ENCODE measurements at regions not wholly inside any gene's neighbourhood (a gene's known extent, or its start where the extent isn't known, plus 50 kb on each side); places are given as distances from the start of the nearest gene placed in this dataset.

DNA sequence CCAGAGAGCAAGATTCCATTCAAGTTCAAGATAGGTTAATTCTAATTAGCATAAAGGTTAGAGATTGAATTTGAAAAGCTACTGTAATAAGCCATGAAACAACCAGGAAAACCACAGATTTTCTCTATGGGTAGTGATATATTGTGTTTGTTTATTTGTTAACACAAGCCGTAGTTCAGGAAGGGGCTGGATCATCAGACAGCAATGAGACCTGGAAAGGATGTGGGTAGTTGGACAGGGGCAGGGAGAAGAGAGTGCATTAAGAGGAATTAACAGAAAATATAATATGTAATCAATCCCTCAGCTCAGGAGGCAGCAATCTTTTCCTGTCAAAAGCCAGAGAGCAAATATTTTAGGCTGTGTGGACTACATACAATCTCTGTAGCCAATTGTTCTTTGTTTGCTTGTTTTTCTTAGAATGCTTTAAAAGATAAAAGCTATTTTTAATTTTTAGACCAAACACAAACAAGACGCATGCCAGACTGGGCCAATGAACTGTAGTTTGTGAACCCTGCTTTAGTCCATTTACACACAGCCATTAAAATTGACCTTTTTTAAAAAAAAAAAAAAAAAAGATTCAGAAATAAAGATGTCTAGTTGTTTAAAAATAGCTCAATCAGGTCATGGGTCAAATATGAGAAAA is 398.7 kb upstream of the MARCKS start:
- H3K36me3 ChIP-seq (ENCODE audit: control insufficient read depth in 2 of 2, extremely low read depth in 1 of 2, insufficient read depth in 2 of 2, low read length in 2 of 2) = no peaks in the 10 kb centered on the region
- peak; percentile 62 for FAIRE-seq
- H3K27ac ChIP-seq (ENCODE audit: insufficient read depth, low read depth, low read length) = peak overlapping the region; percentile 35
- CTCF ChIA-PET = interaction anchor here (0.7 to 1.3 kb wide), 5 partner anchors 9 to 397 kb away, joined by 3 read pairs; no protein-coding TSS in a partner anchor
- POLR2A ChIA-PET = no interaction called here
- H3K4me1 ChIP-seq (ENCODE audit: control insufficient read depth, extremely low read depth, insufficient read depth, low read length) = peaks cover 22% of the 10 kb centered on the region
- H3K9me3 ChIP-seq (replicated peaks; ENCODE audit: control insufficient read depth, insufficient read depth, low read length) = no peaks in the 10 kb centered on the region
- H3K4me2 ChIP-seq (ENCODE audit: insufficient read depth, low read length) = peak overlapping the region; percentile 75
- H3K9ac ChIP-seq (replicated peaks; ENCODE audit: extremely low read depth, insufficient read depth, low read length) = no peak overlapping the region
- intact Hi-C loops (cut with micrococcal nuclease) = loop anchor here (1.0 kb wide), 1 partner anchor 38 kb away; no protein-coding TSS in a partner anchor
- BruUV-seq (replicated peaks) = no TSS peak
- H4K20me1 ChIP-seq (replicated peaks; ENCODE audit: control insufficient read depth, extremely low read depth, insufficient read depth, low read length) = no peaks in the 10 kb centered on the region
- H3K27me3 ChIP-seq (ENCODE audit: control insufficient read depth in 2 of 2, insufficient read depth in 2 of 2, low read length in 2 of 2) = no peaks in the 10 kb centered on the region
- DNase-seq (ENCODE audit: low read depth, low spot score) = peak; percentile 54
- TF ChIP-seq FOS (IDR thresholded peaks at IDR 0.05; ENCODE audit: borderline replicate concordance, insufficient read depth, low read length) = peak; percentile 9
- no peak for TF ChIP-seq EZH2 (IDR thresholded peaks at IDR 0.05; ENCODE audit: borderline replicate concordance, low read depth, low read length, severe bottlenecking)
- TF ChIP-seq, protein P1, sequence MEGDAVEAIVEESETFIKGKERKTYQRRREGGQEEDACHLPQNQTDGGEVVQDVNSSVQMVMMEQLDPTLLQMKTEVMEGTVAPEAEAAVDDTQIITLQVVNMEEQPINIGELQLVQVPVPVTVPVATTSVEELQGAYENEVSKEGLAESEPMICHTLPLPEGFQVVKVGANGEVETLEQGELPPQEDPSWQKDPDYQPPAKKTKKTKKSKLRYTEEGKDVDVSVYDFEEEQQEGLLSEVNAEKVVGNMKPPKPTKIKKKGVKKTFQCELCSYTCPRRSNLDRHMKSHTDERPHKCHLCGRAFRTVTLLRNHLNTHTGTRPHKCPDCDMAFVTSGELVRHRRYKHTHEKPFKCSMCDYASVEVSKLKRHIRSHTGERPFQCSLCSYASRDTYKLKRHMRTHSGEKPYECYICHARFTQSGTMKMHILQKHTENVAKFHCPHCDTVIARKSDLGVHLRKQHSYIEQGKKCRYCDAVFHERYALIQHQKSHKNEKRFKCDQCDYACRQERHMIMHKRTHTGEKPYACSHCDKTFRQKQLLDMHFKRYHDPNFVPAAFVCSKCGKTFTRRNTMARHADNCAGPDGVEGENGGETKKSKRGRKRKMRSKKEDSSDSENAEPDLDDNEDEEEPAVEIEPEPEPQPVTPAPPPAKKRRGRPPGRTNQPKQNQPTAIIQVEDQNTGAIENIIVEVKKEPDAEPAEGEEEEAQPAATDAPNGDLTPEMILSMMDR (IDR thresholded peaks at IDR 0.05; ENCODE audit: extremely low read depth in 1 of 2, insufficient read depth in 1 of 2, low read depth in 1 of 2, low read length in 2 of 2) = no peak
- H3K4me3 ChIP-seq (replicated peaks in 1 of 3; ENCODE audit: insufficient read depth in 1 of 3, low read depth in 1 of 3, low read length in 3 of 3) = no peak overlapping the region
- H2AFZ ChIP-seq (ENCODE audit: low read depth, low read length) = peak overlapping the region; percentile 57
- dilution Hi-C loops (cut with MboI; ENCODE audit: extremely low pct_ligation_motif_present, low sequenced_read_pairs) = no loop called here
- H3K79me2 ChIP-seq (ENCODE audit: control insufficient read depth, insufficient read depth, low read length) = no peaks in the 10 kb centered on the region
- H3K9me1 ChIP-seq (replicated peaks; ENCODE audit: control insufficient read depth, extremely low read depth, insufficient read depth, low read length) = no peaks in the 10 kb centered on the region

All from endothelial cell of umbilical vein (primary cell).